GM23338 (cell line): ENCODE measurements at regions not wholly inside any gene's neighbourhood (a gene's known extent, or its start where the extent isn't known, plus 50 kb on each side); places are given as distances from the start of the nearest gene placed in this dataset.

Experiments used
- ATAC-seq: fragments of 200-7000 bp; cut with Tn5 transposase; 3 replicates; pipeline ENCODE4 v1.9.1; 2020
- DNase-seq: peaks from one replicate; pipeline ENCODE4 v3.0.0-alpha.2; 2015; ENCODE audit warnings: low spot score
- H2AFZ ChIP-seq: fragments of 200-600 bp; sonication (generic); 2 replicates; pipeline ENCODE4 v1.8.0; 2016; ENCODE audit warnings: antibody characterized with exemption, mild to moderate bottlenecking, moderate library complexity
- H3F3A ChIP-seq: fragments of 200-600 bp; sonication (generic); replicated peaks from 2 replicates; pipeline ENCODE4 v1.8.0; 2017; ENCODE audit warnings: antibody characterized with exemption, mixed run types, low read depth
- H3K27ac ChIP-seq: fragments of 200-600 bp; sonication (generic); 2 replicates; pipeline ENCODE4 v1.6.1; 2016; ENCODE audit warnings: low read depth
- H3K27me3 ChIP-seq: fragments of 200-600 bp; sonication (generic); 2 replicates; pipeline ENCODE4 v1.8.0; 2016; ENCODE audit warnings: mild to moderate bottlenecking, mixed run types, moderate library complexity; ENCODE audit not compliant: insufficient read depth
- H3K36me3 ChIP-seq: fragments of 200-600 bp; sonication (generic); 2 replicates; pipeline ENCODE4 v1.8.0; 2016; ENCODE audit warnings: mild to moderate bottlenecking; ENCODE audit not compliant: insufficient read depth
- H3K4me1 ChIP-seq: fragments of 200-600 bp; sonication (generic); 2 replicates; pipeline ENCODE4 v1.8.0; 2016; ENCODE audit warnings: mild to moderate bottlenecking, moderate library complexity; ENCODE audit not compliant: insufficient read depth
- H3K4me2 ChIP-seq: fragments of 200-600 bp; sonication (generic); 2 replicates; pipeline ENCODE4 v1.7.1; 2017; ENCODE audit warnings: mixed run types
- H3K4me3 ChIP-seq: fragments of 200-600 bp; sonication (generic); 2 replicates; pipeline ENCODE4 v1.6.1; 2016; ENCODE audit warnings: mixed run types
- H3K79me2 ChIP-seq: fragments of 200-600 bp; sonication (generic); replicated peaks from 2 replicates; pipeline ENCODE4 v1.8.0; 2017; ENCODE audit warnings: mild to moderate bottlenecking; ENCODE audit not compliant: insufficient read depth
- H3K9me2 ChIP-seq: fragments of 200-600 bp; sonication (generic); 2 replicates; pipeline ENCODE4 v1.8.0; 2017; ENCODE audit not compliant: insufficient read depth
- H4K20me1 ChIP-seq: fragments of 200-600 bp; sonication (generic); replicated peaks from 2 replicates; pipeline ENCODE4 v1.8.0; 2017; ENCODE audit warnings: mild to moderate bottlenecking; ENCODE audit not compliant: insufficient read depth
- H3K27ac Mint-ChIP-seq: 2 replicates; pipeline ENCODE4 v1.8.0; 2020; ENCODE audit warnings: inconsistent platforms, mild to moderate bottlenecking, moderate library complexity, mixed read lengths
- H3K27me3 Mint-ChIP-seq: 3 replicates; pipeline ENCODE4 v1.8.0; 2022; ENCODE audit warnings: low read depth, mild to moderate bottlenecking, moderate library complexity, mixed read lengths, inconsistent platforms; ENCODE audit not compliant: insufficient read depth, poor library complexity
- H3K36me3 Mint-ChIP-seq: 3 replicates; pipeline ENCODE4 v1.8.0; 2021; ENCODE audit warnings: low read depth, mild to moderate bottlenecking, inconsistent platforms, moderate library complexity, mixed read lengths
- H3K4me1 Mint-ChIP-seq: 3 replicates; pipeline ENCODE4 v1.8.0; 2020; ENCODE audit warnings: mild to moderate bottlenecking, inconsistent platforms, mixed read lengths
- H3K4me3 Mint-ChIP-seq: 3 replicates; pipeline ENCODE4 v1.8.0; 2021; ENCODE audit warnings: moderate library complexity, mild to moderate bottlenecking, inconsistent platforms, mixed read lengths
- H3K9me3 Mint-ChIP-seq: 3 replicates; pipeline ENCODE4 v1.8.0; 2020; ENCODE audit warnings: moderate library complexity, mild to moderate bottlenecking, inconsistent platforms, mixed read lengths
- CREB1 ChIP-seq: fragments of 250-450 bp; sonication (Bioruptor Pico); IDR thresholded peaks from 2 replicates; pipeline ENCODE4 v1.5.0; 2020; ENCODE audit warnings: low read depth, mild to moderate bottlenecking, moderate library complexity
- CTCF ChIP-seq, 2 experiments: fragments of 200-600 bp in 1 of 2; sonication (generic) in 1 of 2; conservative IDR thresholded peaks; 2 replicates each; pipeline versions ENCODE4 v1.5.1 to v1.6.1; 2016 to 2017; ENCODE audit warnings: antibody characterized with exemption in 2 of 2, low read depth in 2 of 2, mild to moderate bottlenecking in 2 of 2, moderate library complexity in 1 of 2
- EZH2 ChIP-seq: fragments of 200-600 bp; sonication (generic); IDR thresholded peaks from one replicate; pipeline ENCODE4 v1.8.0; 2017; ENCODE audit warnings: antibody characterized with exemption, mild to moderate bottlenecking, low read depth; ENCODE audit not compliant: unreplicated experiment
- EZH2phosphoT487 ChIP-seq: fragments of 200-600 bp; sonication (generic); IDR thresholded peaks from one replicate; pipeline ENCODE4 v1.8.1; 2018; ENCODE audit warnings: antibody characterized with exemption; ENCODE audit not compliant: unreplicated experiment
- JUNB ChIP-seq: IDR thresholded peaks from one replicate; pipeline ENCODE4 v1.6.1; 2016; ENCODE audit warnings: antibody characterized with exemption; ENCODE audit not compliant: unreplicated experiment
- NANOG ChIP-seq: IDR thresholded peaks from 2 replicates; pipeline ENCODE4 v1.6.1; 2016; ENCODE audit warnings: antibody characterized with exemption, borderline replicate concordance
- POLR2AphosphoS5 ChIP-seq: IDR thresholded peaks from 2 replicates; pipeline ENCODE4 v1.6.1; 2016; ENCODE audit warnings: antibody characterized with exemption, low read depth
- REST ChIP-seq: IDR thresholded peaks from one replicate; pipeline ENCODE4 v1.6.1; 2018; ENCODE audit warnings: antibody characterized with exemption; ENCODE audit not compliant: unreplicated experiment
- STAT1 ChIP-seq: IDR thresholded peaks from one replicate; pipeline ENCODE4 v1.6.1; 2016; ENCODE audit warnings: antibody characterized with exemption; ENCODE audit not compliant: unreplicated experiment
- ZNF114 ChIP-seq: fragments of 250-450 bp; sonication (Bioruptor Pico); IDR thresholded peaks from 2 replicates; pipeline ENCODE4 v1.5.0; 2020; ENCODE audit warnings: mild to moderate bottlenecking, moderate library complexity
- ZNF331 ChIP-seq: fragments of 250-450 bp; sonication (Bioruptor Pico); IDR thresholded peaks from 2 replicates; pipeline ENCODE4 v1.5.0; 2020; ENCODE audit warnings: low read depth, mild to moderate bottlenecking, moderate library complexity
- TF ChIP-seq, protein P1 (sequence below): IDR thresholded peaks from 2 replicates; pipeline ENCODE4 v1.6.1; 2016; ENCODE audit warnings: antibody characterized with exemption
- TF ChIP-seq, protein P2 (sequence below): fragments of 250-450 bp; sonication (Bioruptor Pico); IDR thresholded peaks from 2 replicates; pipeline ENCODE4 v1.5.0; 2020; ENCODE audit warnings: mild to moderate bottlenecking, moderate library complexity

GRCh38 chr13:50227361-50227760 lies 212.1 kb downstream of the KCNRG start:
- no peak for ATAC-seq
- Mint-ChIP-seq H3K4me1 (peaks cover 17% of the 10 kb centered on the region), H3K27me3 (peaks cover 2% of the 10 kb centered on the region), H3K9me3 (no peaks in the 10 kb centered on the region; the same call in 2 of the 3 replicates), H3K4me3 (no peak overlapping the region), H3K36me3 (no peaks in the 10 kb centered on the region), H3K27ac (no peak overlapping the region)
- Histone ChIP-seq H3K27me3 (no peaks in the 10 kb centered on the region), H3F3A (no peaks in the 10 kb centered on the region), H3K9me2 (0 out of 2 replicates have a peak, but pooled peaks cover 5% of the 10 kb centered on the region), H2AFZ (no peak overlapping the region), H4K20me1 (no peaks in the 10 kb centered on the region), H3K4me1 (peaks cover 8% of the 10 kb centered on the region), H3K4me2 (no peak overlapping the region), H3K4me3 (no peak overlapping the region), H3K79me2 (no peaks in the 10 kb centered on the region), H3K36me3 (no peaks in the 10 kb centered on the region), H3K27ac (no peak overlapping the region)
- DNase-seq: no peak
- no peak for TF ChIP-seq ZNF114 (CRISPR knock-in tag)
- TF ChIP-seq, protein P1, sequence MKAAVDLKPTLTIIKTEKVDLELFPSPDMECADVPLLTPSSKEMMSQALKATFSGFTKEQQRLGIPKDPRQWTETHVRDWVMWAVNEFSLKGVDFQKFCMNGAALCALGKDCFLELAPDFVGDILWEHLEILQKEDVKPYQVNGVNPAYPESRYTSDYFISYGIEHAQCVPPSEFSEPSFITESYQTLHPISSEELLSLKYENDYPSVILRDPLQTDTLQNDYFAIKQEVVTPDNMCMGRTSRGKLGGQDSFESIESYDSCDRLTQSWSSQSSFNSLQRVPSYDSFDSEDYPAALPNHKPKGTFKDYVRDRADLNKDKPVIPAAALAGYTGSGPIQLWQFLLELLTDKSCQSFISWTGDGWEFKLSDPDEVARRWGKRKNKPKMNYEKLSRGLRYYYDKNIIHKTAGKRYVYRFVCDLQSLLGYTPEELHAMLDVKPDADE: no peak
- no peak for TF ChIP-seq REST
- no peak for TF ChIP-seq EZH2
- TF ChIP-seq STAT1: no peak
- no peak for TF ChIP-seq CREB1 (CRISPR knock-in tag)
- TF ChIP-seq, protein P2, sequence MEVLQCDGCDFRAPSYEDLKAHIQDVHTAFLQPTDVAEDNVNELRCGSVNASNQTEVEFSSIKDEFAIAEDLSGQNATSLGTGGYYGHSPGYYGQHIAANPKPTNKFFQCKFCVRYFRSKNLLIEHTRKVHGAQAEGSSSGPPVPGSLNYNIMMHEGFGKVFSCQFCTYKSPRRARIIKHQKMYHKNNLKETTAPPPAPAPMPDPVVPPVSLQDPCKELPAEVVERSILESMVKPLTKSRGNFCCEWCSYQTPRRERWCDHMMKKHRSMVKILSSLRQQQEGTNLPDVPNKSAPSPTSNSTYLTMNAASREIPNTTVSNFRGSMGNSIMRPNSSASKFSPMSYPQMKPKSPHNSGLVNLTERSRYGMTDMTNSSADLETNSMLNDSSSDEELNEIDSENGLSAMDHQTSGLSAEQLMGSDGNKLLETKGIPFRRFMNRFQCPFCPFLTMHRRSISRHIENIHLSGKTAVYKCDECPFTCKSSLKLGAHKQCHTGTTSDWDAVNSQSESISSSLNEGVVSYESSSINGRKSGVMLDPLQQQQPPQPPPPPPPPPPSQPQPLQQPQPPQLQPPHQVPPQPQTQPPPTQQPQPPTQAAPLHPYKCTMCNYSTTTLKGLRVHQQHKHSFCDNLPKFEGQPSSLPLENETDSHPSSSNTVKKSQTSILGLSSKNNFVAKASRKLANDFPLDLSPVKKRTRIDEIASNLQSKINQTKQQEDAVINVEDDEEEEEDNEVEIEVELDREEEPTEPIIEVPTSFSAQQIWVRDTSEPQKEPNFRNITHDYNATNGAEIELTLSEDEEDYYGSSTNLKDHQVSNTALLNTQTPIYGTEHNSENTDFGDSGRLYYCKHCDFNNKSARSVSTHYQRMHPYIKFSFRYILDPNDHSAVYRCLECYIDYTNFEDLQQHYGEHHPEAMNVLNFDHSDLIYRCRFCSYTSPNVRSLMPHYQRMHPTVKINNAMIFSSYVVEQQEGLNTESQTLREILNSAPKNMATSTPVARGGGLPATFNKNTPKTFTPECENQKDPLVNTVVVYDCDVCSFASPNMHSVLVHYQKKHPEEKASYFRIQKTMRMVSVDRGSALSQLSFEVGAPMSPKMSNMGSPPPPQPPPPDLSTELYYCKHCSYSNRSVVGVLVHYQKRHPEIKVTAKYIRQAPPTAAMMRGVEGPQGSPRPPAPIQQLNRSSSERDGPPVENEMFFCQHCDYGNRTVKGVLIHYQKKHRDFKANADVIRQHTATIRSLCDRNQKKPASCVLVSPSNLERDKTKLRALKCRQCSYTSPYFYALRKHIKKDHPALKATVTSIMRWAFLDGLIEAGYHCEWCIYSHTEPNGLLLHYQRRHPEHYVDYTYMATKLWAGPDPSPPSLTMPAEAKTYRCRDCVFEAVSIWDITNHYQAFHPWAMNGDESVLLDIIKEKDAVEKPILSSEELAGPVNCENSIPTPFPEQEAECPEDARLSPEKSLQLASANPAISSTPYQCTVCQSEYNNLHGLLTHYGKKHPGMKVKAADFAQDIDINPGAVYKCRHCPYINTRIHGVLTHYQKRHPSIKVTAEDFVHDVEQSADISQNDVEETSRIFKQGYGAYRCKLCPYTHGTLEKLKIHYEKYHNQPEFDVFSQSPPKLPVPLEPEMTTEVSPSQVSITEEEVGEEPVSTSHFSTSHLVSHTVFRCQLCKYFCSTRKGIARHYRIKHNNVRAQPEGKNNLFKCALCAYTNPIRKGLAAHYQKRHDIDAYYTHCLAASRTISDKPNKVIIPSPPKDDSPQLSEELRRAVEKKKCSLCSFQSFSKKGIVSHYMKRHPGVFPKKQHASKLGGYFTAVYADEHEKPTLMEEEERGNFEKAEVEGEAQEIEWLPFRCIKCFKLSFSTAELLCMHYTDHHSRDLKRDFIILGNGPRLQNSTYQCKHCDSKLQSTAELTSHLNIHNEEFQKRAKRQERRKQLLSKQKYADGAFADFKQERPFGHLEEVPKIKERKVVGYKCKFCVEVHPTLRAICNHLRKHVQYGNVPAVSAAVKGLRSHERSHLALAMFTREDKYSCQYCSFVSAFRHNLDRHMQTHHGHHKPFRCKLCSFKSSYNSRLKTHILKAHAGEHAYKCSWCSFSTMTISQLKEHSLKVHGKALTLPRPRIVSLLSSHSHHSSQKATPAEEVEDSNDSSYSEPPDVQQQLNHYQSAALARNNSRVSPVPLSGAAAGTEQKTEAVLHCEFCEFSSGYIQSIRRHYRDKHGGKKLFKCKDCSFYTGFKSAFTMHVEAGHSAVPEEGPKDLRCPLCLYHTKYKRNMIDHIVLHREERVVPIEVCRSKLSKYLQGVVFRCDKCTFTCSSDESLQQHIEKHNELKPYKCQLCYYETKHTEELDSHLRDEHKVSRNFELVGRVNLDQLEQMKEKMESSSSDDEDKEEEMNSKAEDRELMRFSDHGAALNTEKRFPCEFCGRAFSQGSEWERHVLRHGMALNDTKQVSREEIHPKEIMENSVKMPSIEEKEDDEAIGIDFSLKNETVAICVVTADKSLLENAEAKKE (CRISPR knock-in tag): no peak
- TF ChIP-seq POLR2AphosphoS5: no peak
- no peak for TF ChIP-seq ZNF331
- no peak for TF ChIP-seq EZH2phosphoT487
- no peak for TF ChIP-seq JUNB
- no peak for TF ChIP-seq CTCF (conservative IDR thresholded peaks at IDR 0.05; ENCODE audit: low read depth in 2 of 2)
- TF ChIP-seq NANOG: no peak
